ENCODE measurements at regions not wholly inside any gene's neighbourhood (a gene's known extent, or its start where the extent isn't known, plus 50 kb on each side); places are given as distances from the start of the nearest gene placed in this dataset.

DNA sequence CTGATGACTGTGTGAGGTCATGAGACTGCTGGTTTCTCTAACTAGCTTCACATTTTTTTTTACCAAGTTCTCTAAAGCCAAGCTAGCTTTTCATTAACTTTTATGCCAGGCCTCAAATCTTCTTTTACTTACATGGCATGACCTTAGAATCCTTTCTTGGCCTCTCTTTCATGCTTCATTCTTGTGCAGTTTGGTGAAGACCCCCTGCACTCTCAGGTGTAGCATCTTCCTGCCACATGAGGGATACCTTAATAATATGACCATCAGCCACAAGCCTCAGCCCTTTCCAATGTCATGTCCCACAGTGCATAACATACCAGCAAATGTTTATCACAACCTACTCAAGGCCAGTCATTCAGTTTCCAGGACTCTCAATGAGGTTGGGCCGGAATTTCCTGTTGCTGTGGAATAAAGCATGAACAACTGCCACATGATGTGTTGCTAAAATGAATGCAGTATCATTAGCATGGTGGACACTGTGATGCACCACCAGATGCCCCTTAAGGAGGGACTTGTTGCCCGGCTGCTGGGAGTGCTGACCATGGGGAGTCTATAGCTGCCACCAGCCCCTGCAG is 72.2 kb downstream of the RIN2 start:
- H3K27me3 ChIP-seq (ENCODE audit: control insufficient read depth in 1 of 2, insufficient read depth in 2 of 2, low read length in 2 of 2) = no peaks in the 10 kb centered on the region
- no peak overlapping the region for H3K27ac ChIP-seq (ENCODE audit: low read depth in 2 of 2, low read length in 1 of 2)
- H3K9me3 ChIP-seq (ENCODE audit: control insufficient read depth in 2 of 2, insufficient read depth in 1 of 2, low read depth in 1 of 2, low read length in 1 of 2) = no peaks in the 10 kb centered on the region
- WGBS, 2 donors = 90 to 92% methylated on average over 2 of the region's 2 CpGs
- H3K36me3 ChIP-seq (ENCODE audit: control insufficient read depth in 2 of 2, insufficient read depth in 2 of 2, low read length in 1 of 2) = no peaks in the 10 kb centered on the region
- H3K4me3 ChIP-seq (ENCODE audit: low read depth in 1 of 2, low read length in 2 of 2) = no peak overlapping the region
- peaks cover 0 to 2% of the 10 kb centered on the region in 2 donors for H3K4me1 ChIP-seq (ENCODE audit: control insufficient read depth in 2 of 2, insufficient read depth in 2 of 2, low read length in 1 of 2)

DNA sequence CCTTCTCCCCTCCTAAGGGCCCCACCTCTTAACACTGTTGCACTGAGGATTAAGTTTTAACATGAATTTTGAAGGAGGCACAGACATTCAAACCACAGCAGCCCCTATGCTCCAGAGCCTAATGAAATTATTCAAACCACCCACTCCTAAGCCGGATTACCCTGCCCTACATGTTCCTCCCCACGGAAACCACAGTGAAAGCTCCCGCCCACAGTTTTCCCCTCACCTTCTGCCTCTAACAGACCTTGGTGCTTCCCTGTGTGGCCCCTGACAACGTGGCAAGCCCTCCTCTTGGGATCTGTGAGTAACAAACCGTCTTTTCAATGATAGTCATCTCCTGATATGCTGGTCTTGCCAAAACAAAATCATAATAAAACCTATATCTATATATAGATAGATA is 74.8 kb downstream of the RIN2 start:
- no peaks in the 10 kb centered on the region for H3K27me3 ChIP-seq (ENCODE audit: control insufficient read depth in 1 of 2, insufficient read depth in 2 of 2, low read length in 2 of 2)
- H3K4me1 ChIP-seq (ENCODE audit: control insufficient read depth in 2 of 2, insufficient read depth in 2 of 2, low read length in 1 of 2) = peaks cover 0 to 2% of the 10 kb centered on the region in 2 donors
- H3K4me3 ChIP-seq (ENCODE audit: low read depth in 1 of 2, low read length in 2 of 2) = no peak overlapping the region
- H3K36me3 ChIP-seq (ENCODE audit: control insufficient read depth in 2 of 2, insufficient read depth in 2 of 2, low read length in 1 of 2) = no peaks in the 10 kb centered on the region
- no peak overlapping the region for H3K27ac ChIP-seq (ENCODE audit: low read depth in 2 of 2, low read length in 1 of 2)
- 76 to 80% methylated on average over 5 of the region's 5 CpGs for WGBS, 2 donors
- H3K9me3 ChIP-seq (ENCODE audit: control insufficient read depth in 2 of 2, insufficient read depth in 1 of 2, low read depth in 1 of 2, low read length in 1 of 2) = no peaks in the 10 kb centered on the region

DNA sequence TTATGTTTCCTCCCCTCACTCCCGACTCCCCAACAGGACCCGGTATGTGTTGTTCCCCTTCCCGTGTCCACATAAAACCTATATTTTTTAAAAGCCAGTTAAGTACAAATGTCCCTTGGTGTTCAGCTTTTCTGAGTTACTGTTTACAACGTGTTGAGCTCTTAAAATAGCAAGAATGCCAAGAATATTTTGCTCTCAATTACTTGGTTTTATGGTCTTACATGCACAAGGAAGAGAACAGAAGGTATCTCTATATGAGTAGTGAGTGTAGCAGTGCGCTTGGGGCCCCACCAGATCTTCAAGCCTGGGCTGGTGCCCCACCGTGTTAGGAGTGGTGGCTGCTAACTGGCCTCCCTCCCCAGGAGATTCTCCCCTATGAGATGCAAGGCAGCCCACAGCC is 75.3 kb downstream of the RIN2 start:
- H3K36me3 ChIP-seq (ENCODE audit: control insufficient read depth in 2 of 2, insufficient read depth in 2 of 2, low read length in 1 of 2) = no peaks in the 10 kb centered on the region
- H3K27me3 ChIP-seq (ENCODE audit: control insufficient read depth in 1 of 2, insufficient read depth in 2 of 2, low read length in 2 of 2) = no peaks in the 10 kb centered on the region
- no peaks in the 10 kb centered on the region for H3K9me3 ChIP-seq (ENCODE audit: control insufficient read depth in 2 of 2, insufficient read depth in 1 of 2, low read depth in 1 of 2, low read length in 1 of 2)
- WGBS, 2 donors = 82 to 84% methylated on average over 6 of the region's 6 CpGs
- no peak overlapping the region for H3K4me3 ChIP-seq (ENCODE audit: low read depth in 1 of 2, low read length in 2 of 2)
- no peak overlapping the region for H3K27ac ChIP-seq (ENCODE audit: low read depth in 2 of 2, low read length in 1 of 2)
- H3K4me1 ChIP-seq (ENCODE audit: control insufficient read depth in 2 of 2, insufficient read depth in 2 of 2, low read length in 1 of 2) = peaks cover 0 to 2% of the 10 kb centered on the region in 2 donors

DNA sequence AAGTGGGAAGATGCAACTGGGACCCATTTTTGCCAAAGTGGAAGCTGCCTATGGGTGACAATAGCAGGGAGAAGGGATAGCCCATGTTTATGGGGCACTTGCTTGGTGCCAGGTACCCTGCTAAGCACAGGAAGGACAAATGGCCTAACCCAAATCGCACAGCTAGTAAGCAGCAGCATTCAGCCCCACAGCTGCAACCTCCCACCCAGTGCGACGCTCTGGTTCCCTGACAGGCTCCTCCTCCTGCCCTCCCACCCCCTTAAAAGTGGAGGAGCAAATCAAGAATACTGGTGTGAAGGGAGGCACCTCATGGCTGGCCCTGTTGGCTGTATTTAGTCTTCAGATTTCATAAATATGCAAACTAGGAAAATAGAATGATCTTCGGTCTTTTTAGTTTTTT is 76.2 kb downstream of the RIN2 start:
- WGBS, 2 donors = 89 to 90% methylated on average over 4 of the region's 4 CpGs
- H3K4me3 ChIP-seq (ENCODE audit: low read depth in 1 of 2, low read length in 2 of 2) = no peak overlapping the region
- H3K27ac ChIP-seq (ENCODE audit: low read depth in 2 of 2, low read length in 1 of 2) = no peak overlapping the region
- H3K36me3 ChIP-seq (ENCODE audit: control insufficient read depth in 2 of 2, insufficient read depth in 2 of 2, low read length in 1 of 2) = no peaks in the 10 kb centered on the region
- no peaks in the 10 kb centered on the region for H3K27me3 ChIP-seq (ENCODE audit: control insufficient read depth in 1 of 2, insufficient read depth in 2 of 2, low read length in 2 of 2)
- peaks cover 0 to 2% of the 10 kb centered on the region in 2 donors for H3K4me1 ChIP-seq (ENCODE audit: control insufficient read depth in 2 of 2, insufficient read depth in 2 of 2, low read length in 1 of 2)
- H3K9me3 ChIP-seq (ENCODE audit: control insufficient read depth in 2 of 2, insufficient read depth in 1 of 2, low read depth in 1 of 2, low read length in 1 of 2) = no peaks in the 10 kb centered on the region

DNA sequence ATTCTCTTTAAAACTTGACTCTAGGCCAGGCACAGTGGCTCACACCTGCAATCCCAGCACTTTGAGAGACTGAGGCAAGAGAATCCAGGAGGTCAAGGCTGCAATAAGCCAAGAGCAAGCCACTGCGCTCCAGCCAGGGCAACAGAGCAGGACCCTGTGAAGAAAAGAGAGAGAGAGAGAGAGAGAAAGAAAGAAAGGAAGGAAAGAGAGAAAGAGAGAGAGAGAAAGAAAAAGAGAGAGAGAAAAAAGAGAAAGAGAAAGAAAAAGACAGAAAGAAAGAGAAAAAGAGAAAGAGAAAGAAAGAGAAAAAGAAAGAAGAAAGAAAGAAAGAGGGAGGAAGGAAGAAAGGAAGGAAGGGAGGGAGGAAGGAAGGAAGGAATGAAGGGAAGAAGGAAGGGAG is 76.7 kb downstream of the RIN2 start:
- no peaks in the 10 kb centered on the region for H3K36me3 ChIP-seq (ENCODE audit: control insufficient read depth in 2 of 2, insufficient read depth in 2 of 2, low read length in 1 of 2)
- no peaks in the 10 kb centered on the region for H3K27me3 ChIP-seq (ENCODE audit: control insufficient read depth in 1 of 2, insufficient read depth in 2 of 2, low read length in 2 of 2)
- no peak overlapping the region for H3K27ac ChIP-seq (ENCODE audit: low read depth in 2 of 2, low read length in 1 of 2)
- H3K4me1 ChIP-seq (ENCODE audit: control insufficient read depth in 2 of 2, insufficient read depth in 2 of 2, low read length in 1 of 2) = peaks cover 0 to 2% of the 10 kb centered on the region in 2 donors
- 95 to 96% methylated on average over 1 of the region's 1 CpG for WGBS, 2 donors
- H3K4me3 ChIP-seq (ENCODE audit: low read depth in 1 of 2, low read length in 2 of 2) = no peak overlapping the region
- H3K9me3 ChIP-seq (ENCODE audit: control insufficient read depth in 2 of 2, insufficient read depth in 1 of 2, low read depth in 1 of 2, low read length in 1 of 2) = no peaks in the 10 kb centered on the region

DNA sequence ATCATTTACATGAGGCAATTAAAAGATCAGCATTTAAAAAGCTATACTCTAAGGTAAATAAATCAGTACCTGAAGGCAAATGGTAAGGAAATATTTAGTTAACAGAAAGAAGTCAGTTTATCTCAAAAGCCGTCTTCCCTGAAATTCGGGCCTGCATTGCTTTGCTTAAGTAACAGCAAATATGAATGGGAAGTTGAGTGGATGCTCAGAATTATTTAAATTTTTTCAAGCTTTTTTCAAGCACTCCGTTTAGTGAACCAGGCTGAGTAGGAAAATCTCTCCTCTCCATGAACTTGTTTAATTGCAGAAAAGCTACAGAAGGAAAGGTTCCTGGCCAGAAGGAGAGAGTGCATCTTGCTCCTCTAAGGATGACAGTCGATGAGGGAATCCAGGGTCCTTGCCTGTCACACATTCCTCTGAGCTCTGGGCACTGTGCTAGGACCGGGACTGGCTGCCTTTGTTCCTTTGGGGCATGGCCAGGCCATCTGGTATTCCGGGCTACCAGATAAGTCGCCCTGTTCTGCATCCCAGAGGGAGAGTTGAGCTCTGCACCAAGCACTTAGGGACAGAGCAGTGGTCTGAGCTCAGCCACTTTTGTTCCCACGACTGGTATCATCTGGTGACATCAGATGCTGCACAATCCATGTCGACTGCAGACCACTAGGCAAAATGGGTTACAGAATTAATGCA is 77.6 kb downstream of the RIN2 start:
- H3K4me3 ChIP-seq (ENCODE audit: low read depth in 1 of 2, low read length in 2 of 2) = no peak overlapping the region
- no peak overlapping the region for H3K27ac ChIP-seq (ENCODE audit: low read depth in 2 of 2, low read length in 1 of 2)
- WGBS, 2 donors = 74 to 76% methylated on average over 9 of the region's 9 CpGs

DNA sequence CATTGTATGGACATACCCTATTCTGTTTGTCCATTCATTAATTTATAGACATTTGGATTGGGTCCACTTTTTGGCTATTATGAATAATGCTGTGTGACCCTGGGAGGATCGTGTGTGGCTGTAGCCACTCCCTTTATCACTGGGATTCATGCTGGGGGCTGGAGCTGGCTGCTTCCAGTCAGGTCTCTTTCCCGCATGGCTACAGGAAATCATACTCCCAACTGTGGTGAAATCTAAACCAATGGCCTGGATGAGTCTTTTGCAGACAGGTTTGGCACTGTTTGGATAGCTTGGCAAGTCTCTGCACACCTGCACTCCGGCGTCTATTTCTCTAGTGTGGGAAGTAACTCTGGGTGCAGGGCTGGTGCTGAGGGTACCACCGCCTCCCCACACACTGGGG is 80.4 kb downstream of the RIN2 start:
- WGBS, 2 donors = 54 to 72% methylated on average over 5 of the region's 5 CpGs
- Histone ChIP-seq H3K9me3 (ENCODE audit: control insufficient read depth in 2 of 2, insufficient read depth in 1 of 2, low read depth in 1 of 2, low read length in 1 of 2) (no peaks in the 10 kb centered on the region), H3K27me3 (ENCODE audit: control insufficient read depth in 1 of 2, insufficient read depth in 2 of 2, low read length in 2 of 2) (no peaks in the 10 kb centered on the region), H3K4me1 (ENCODE audit: control insufficient read depth in 2 of 2, insufficient read depth in 2 of 2, low read length in 1 of 2) (peaks cover 0 to 2% of the 10 kb centered on the region in 2 donors), H3K4me3 (ENCODE audit: low read depth in 1 of 2, low read length in 2 of 2) (no peak overlapping the region), H3K27ac (ENCODE audit: low read depth in 2 of 2, low read length in 1 of 2) (no peak overlapping the region), H3K36me3 (ENCODE audit: control insufficient read depth in 2 of 2, insufficient read depth in 2 of 2, low read length in 1 of 2) (no peaks in the 10 kb centered on the region)

More for the DNA sequence above, 77.6 kb downstream of the RIN2 start:
- H3K9me3 ChIP-seq (ENCODE audit: control insufficient read depth in 2 of 2, insufficient read depth in 1 of 2, low read depth in 1 of 2, low read length in 1 of 2) = no peaks in the 10 kb centered on the region
- H3K4me1 ChIP-seq (ENCODE audit: control insufficient read depth in 2 of 2, insufficient read depth in 2 of 2, low read length in 1 of 2) = peaks cover 0 to 2% of the 10 kb centered on the region in 2 donors
- H3K36me3 ChIP-seq (ENCODE audit: control insufficient read depth in 2 of 2, insufficient read depth in 2 of 2, low read length in 1 of 2) = no peaks in the 10 kb centered on the region
- H3K27me3 ChIP-seq (ENCODE audit: control insufficient read depth in 1 of 2, insufficient read depth in 2 of 2, low read length in 2 of 2) = no peaks in the 10 kb centered on the region

DNA sequence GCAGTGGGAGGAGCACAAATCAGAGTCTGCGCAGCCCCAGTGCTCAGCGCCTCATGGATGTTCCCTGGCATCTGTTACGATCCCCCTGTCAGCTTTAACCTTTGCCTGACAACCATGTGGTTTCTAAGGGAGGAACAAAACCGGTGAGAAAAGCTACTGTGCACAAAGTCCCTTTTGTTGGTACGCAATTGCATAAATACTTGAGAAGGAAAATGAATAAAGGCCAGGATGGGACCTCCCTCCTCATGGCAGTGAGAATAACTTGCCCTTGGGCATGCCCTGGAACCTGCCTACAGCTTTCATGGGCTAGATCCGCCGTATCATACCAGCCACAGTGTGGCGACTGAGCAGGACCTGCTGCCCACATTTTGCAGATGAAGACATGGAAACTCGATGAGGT is 81.0 kb downstream of the RIN2 start:
- no peak overlapping the region for H3K27ac ChIP-seq (ENCODE audit: low read depth in 2 of 2, low read length in 1 of 2)
- no peaks in the 10 kb centered on the region for H3K27me3 ChIP-seq (ENCODE audit: control insufficient read depth in 1 of 2, insufficient read depth in 2 of 2, low read length in 2 of 2)
- 88 to 91% methylated on average over 9 of the region's 9 CpGs for WGBS, 2 donors
- no peaks in the 10 kb centered on the region for H3K9me3 ChIP-seq (ENCODE audit: control insufficient read depth in 2 of 2, insufficient read depth in 1 of 2, low read depth in 1 of 2, low read length in 1 of 2)
- H3K4me3 ChIP-seq (ENCODE audit: low read depth in 1 of 2, low read length in 2 of 2) = no peak overlapping the region
- H3K4me1 ChIP-seq (ENCODE audit: control insufficient read depth in 2 of 2, insufficient read depth in 2 of 2, low read length in 1 of 2) = no peaks in the 10 kb centered on the region
- H3K36me3 ChIP-seq (ENCODE audit: control insufficient read depth in 2 of 2, insufficient read depth in 2 of 2, low read length in 1 of 2) = no peaks in the 10 kb centered on the region

DNA sequence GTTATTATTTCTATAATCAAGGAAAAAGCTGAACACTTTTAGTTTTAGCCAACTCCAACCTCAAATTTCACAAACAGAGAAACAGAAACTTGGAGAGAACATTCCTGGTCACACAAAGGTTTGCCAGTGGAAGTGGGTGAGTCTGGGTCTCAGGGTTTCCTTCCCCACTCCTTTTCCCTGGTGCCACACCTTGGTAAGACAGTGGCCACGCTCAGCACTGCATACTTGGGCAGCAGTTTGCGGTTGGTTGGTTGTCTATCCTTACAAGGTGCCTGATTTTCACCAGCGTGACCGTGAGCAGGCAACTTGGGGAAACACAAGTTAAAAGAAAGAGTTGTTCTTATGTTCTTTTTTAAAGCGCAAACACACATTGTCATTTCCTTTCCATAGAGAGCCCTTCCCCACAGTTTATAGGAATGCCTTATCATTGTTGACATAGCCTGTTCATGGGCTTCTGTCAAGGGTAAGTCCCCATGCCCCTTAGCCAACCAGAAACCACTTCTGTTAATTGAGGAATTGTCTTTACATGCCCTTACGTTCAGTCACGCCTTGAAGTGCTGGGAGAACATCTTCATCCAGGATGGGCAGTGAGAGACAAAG is 82.2 kb downstream of the RIN2 start:
- no peaks in the 10 kb centered on the region for H3K27me3 ChIP-seq (ENCODE audit: control insufficient read depth in 1 of 2, insufficient read depth in 2 of 2, low read length in 2 of 2)
- WGBS, 2 donors = 71 to 78% methylated on average over 7 of the region's 7 CpGs
- H3K27ac ChIP-seq (ENCODE audit: low read depth in 2 of 2, low read length in 1 of 2) = no peak overlapping the region
- H3K9me3 ChIP-seq (ENCODE audit: control insufficient read depth in 2 of 2, insufficient read depth in 1 of 2, low read depth in 1 of 2, low read length in 1 of 2) = no peaks in the 10 kb centered on the region
- H3K36me3 ChIP-seq (ENCODE audit: control insufficient read depth in 2 of 2, insufficient read depth in 2 of 2, low read length in 1 of 2) = no peaks in the 10 kb centered on the region
- no peaks in the 10 kb centered on the region for H3K4me1 ChIP-seq (ENCODE audit: control insufficient read depth in 2 of 2, insufficient read depth in 2 of 2, low read length in 1 of 2)
- no peak overlapping the region for H3K4me3 ChIP-seq (ENCODE audit: low read depth in 1 of 2, low read length in 2 of 2)

DNA sequence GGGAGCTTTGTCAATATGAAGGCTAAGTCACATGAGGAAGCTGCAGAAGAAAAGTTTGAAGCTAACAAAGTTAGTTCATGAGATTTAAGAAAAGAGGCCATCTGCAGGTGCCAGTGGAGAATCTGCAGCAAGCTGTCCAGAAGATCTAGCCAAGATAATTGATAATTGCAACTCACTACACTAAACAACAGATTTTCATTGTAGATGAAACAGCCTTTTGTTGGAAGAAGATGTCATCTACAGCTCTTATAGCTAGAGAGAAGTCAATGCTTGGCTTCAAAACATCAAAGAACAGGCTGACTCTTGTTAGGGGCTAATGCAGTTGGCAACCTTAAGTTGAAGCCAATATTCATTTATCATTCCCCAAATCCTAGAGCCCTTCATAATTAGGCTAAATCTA is 83.7 kb downstream of the RIN2 start:
- Histone ChIP-seq H3K36me3 (ENCODE audit: control insufficient read depth in 2 of 2, insufficient read depth in 2 of 2, low read length in 1 of 2) (no peaks in the 10 kb centered on the region), H3K9me3 (ENCODE audit: control insufficient read depth in 2 of 2, insufficient read depth in 1 of 2, low read depth in 1 of 2, low read length in 1 of 2) (no peaks in the 10 kb centered on the region), H3K4me3 (ENCODE audit: low read depth in 1 of 2, low read length in 2 of 2) (no peak overlapping the region), H3K27ac (ENCODE audit: low read depth in 2 of 2, low read length in 1 of 2) (no peak overlapping the region), H3K27me3 (ENCODE audit: control insufficient read depth in 1 of 2, insufficient read depth in 2 of 2, low read length in 2 of 2) (no peaks in the 10 kb centered on the region), H3K4me1 (ENCODE audit: control insufficient read depth in 2 of 2, insufficient read depth in 2 of 2, low read length in 1 of 2) (no peaks in the 10 kb centered on the region)
